Transverse colon (tissue), 4 donors: ENCODE measurements at regions not wholly inside any gene's neighbourhood (a gene's known extent, or its start where the extent isn't known, plus 50 kb on each side); places are given as distances from the start of the nearest gene placed in this dataset.

Experiments used
- EP300 ChIP-seq: sonication (generic); formaldehyde crosslinking; IDR thresholded peaks from one replicate; pipeline ENCODE4 v1.6.1; 2017; ENCODE audit warnings: antibody characterized with exemption, low read depth
- POLR2A ChIP-seq: fragments of 450-650 bp; IDR thresholded peaks from one replicate; pipeline ENCODE4 v1.6.1; 2016; ENCODE audit warnings: antibody characterized with exemption, mild to moderate bottlenecking, moderate library complexity
- POLR2AphosphoS5 ChIP-seq, 3 donors: sonication (generic); formaldehyde crosslinking; IDR thresholded peaks; one replicate each; pipeline ENCODE4 v1.6.1; 2016; ENCODE audit warnings: antibody characterized with exemption in 3 of 3
- TF ChIP-seq, protein P1 (sequence below), 5 experiments: fragments of 200-600 bp in 3 of 5; fragments of 450-650 bp in 2 of 5; sonication (generic) in 3 of 5; IDR thresholded peaks; 1 replicate in 2 of 5; 2 replicates in 3 of 5; pipeline ENCODE4 v1.5.1; 2016 to 2017; ENCODE audit warnings: antibody characterized with exemption in 5 of 5, inconsistent platforms in 3 of 5, mild to moderate bottlenecking in 2 of 5, moderate library complexity in 1 of 5

DNA sequence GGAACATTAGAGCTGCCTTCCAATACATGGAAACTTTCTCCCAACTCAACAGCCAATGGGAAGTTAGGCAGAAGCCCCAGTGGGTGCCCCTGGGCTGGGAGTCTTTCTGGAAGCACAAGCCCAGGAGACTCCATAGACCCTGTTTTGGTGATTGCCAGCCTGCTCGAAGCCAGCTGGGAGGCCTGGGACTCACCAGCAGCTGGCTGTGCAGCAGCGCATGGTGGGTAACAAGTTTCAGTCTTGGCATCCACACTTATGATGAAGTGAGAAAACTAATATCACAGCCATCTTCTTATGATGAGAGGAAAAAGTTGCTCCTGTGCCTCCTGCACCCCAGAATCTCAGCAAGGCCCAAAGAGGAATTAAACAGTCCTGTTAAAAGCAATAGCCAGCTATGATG lies 522.5 kb upstream of the CDH5 start:
- TF ChIP-seq, protein P1, sequence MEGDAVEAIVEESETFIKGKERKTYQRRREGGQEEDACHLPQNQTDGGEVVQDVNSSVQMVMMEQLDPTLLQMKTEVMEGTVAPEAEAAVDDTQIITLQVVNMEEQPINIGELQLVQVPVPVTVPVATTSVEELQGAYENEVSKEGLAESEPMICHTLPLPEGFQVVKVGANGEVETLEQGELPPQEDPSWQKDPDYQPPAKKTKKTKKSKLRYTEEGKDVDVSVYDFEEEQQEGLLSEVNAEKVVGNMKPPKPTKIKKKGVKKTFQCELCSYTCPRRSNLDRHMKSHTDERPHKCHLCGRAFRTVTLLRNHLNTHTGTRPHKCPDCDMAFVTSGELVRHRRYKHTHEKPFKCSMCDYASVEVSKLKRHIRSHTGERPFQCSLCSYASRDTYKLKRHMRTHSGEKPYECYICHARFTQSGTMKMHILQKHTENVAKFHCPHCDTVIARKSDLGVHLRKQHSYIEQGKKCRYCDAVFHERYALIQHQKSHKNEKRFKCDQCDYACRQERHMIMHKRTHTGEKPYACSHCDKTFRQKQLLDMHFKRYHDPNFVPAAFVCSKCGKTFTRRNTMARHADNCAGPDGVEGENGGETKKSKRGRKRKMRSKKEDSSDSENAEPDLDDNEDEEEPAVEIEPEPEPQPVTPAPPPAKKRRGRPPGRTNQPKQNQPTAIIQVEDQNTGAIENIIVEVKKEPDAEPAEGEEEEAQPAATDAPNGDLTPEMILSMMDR (IDR thresholded peaks at IDR 0.05) = no peak
- TF ChIP-seq EP300 (no peak), POLR2A (no peak), POLR2AphosphoS5 (IDR thresholded peaks at IDR 0.05) (no peak)
